ENCODE measurements at regions not wholly inside any gene's neighbourhood (a gene's known extent, or its start where the extent isn't known, plus 50 kb on each side); places are given as distances from the start of the nearest gene placed in this dataset.

DNA sequence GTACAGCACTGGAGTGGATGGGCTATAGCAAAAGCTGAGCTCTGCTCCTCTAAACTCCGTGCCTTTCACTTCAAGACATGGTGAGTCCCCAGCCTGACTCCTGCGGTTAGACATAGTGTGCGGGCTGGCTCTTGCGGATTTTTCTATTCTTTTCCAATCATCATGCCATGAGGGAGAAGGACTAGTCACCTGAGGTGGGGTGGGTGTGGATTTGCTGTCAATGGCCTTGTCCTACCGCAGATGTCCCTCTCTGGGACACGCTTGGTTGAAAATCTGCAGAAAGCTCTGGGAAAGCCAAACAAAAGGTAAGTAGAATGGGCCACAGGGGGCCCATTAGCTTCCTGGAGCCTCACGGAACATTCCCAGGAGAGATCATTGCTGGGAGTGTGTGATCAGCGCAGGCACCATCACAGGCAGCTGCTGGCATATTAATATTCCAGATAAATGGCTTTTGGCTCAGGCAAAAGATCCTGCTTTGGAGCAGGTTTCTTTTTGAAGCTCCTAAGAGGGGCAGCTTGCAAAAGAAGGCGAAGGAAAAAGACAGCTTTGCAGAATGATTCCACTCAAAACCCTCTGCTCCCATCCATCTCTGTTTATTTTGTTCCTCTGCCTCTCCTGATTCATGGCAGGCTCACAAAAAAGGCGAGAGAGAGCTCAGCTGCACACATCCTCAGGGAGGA, 509.0 kb upstream of the ZMIZ1 start:
- Histone ChIP-seq H3K9me2 (ENCODE audit: insufficient read depth) (no peaks in the 10 kb centered on the region), H3K27ac (ENCODE audit: low read depth, low read length) (no peak overlapping the region), H4K20me1 (ENCODE audit: insufficient read depth) (no peaks in the 10 kb centered on the region), H3K79me2 (ENCODE audit: insufficient read depth, low read length) (no peaks in the 10 kb centered on the region), H3K27me3 (ENCODE audit: insufficient read depth, low read length) (peaks cover 19% of the 10 kb centered on the region; the same call in 1 of the 2 replicates), H3K9me3 (ENCODE audit: control insufficient read depth in 1 of 2, insufficient read depth in 1 of 2, low read depth in 1 of 2, low read length in 2 of 2) (no peaks in the 10 kb centered on the region), H3K9ac (ENCODE audit: low read length) (no peak overlapping the region), H3K4me2 (ENCODE audit: low read length) (no peak overlapping the region), H3K4me1 (ENCODE audit: control insufficient read depth in 1 of 2, insufficient read depth in 2 of 2, low read length in 2 of 2) (no peaks in the 10 kb centered on the region), H2AFZ (ENCODE audit: low read depth, low read length, poor library complexity, severe bottlenecking) (no peak overlapping the region), H3K4me3 (replicated peaks in 1 of 2; ENCODE audit: low read depth in 1 of 2, low read length in 2 of 2) (no peak overlapping the region), H3K36me3 (ENCODE audit: control insufficient read depth in 1 of 2, insufficient read depth in 2 of 2, low read length in 2 of 2) (no peaks in the 10 kb centered on the region)
- ATAC-seq (no peak), DNase-seq (ENCODE audit: low read depth, low spot score) (no peak)
- no peak for TF ChIP-seq CEBPB (IDR thresholded peaks at IDR 0.05; ENCODE audit: low read depth)
- TF ChIP-seq, protein P1, sequence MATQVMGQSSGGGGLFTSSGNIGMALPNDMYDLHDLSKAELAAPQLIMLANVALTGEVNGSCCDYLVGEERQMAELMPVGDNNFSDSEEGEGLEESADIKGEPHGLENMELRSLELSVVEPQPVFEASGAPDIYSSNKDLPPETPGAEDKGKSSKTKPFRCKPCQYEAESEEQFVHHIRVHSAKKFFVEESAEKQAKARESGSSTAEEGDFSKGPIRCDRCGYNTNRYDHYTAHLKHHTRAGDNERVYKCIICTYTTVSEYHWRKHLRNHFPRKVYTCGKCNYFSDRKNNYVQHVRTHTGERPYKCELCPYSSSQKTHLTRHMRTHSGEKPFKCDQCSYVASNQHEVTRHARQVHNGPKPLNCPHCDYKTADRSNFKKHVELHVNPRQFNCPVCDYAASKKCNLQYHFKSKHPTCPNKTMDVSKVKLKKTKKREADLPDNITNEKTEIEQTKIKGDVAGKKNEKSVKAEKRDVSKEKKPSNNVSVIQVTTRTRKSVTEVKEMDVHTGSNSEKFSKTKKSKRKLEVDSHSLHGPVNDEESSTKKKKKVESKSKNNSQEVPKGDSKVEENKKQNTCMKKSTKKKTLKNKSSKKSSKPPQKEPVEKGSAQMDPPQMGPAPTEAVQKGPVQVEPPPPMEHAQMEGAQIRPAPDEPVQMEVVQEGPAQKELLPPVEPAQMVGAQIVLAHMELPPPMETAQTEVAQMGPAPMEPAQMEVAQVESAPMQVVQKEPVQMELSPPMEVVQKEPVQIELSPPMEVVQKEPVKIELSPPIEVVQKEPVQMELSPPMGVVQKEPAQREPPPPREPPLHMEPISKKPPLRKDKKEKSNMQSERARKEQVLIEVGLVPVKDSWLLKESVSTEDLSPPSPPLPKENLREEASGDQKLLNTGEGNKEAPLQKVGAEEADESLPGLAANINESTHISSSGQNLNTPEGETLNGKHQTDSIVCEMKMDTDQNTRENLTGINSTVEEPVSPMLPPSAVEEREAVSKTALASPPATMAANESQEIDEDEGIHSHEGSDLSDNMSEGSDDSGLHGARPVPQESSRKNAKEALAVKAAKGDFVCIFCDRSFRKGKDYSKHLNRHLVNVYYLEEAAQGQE (IDR thresholded peaks at IDR 0.05; ENCODE audit: low read depth), result no peak
- TF ChIP-seq, protein P2, sequence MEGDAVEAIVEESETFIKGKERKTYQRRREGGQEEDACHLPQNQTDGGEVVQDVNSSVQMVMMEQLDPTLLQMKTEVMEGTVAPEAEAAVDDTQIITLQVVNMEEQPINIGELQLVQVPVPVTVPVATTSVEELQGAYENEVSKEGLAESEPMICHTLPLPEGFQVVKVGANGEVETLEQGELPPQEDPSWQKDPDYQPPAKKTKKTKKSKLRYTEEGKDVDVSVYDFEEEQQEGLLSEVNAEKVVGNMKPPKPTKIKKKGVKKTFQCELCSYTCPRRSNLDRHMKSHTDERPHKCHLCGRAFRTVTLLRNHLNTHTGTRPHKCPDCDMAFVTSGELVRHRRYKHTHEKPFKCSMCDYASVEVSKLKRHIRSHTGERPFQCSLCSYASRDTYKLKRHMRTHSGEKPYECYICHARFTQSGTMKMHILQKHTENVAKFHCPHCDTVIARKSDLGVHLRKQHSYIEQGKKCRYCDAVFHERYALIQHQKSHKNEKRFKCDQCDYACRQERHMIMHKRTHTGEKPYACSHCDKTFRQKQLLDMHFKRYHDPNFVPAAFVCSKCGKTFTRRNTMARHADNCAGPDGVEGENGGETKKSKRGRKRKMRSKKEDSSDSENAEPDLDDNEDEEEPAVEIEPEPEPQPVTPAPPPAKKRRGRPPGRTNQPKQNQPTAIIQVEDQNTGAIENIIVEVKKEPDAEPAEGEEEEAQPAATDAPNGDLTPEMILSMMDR (IDR thresholded peaks at IDR 0.05 in 2 of 3, conservative IDR thresholded peaks at IDR 0.05 in 1 of 3; ENCODE audit: borderline replicate concordance in 1 of 3, insufficient read depth in 1 of 3, low read depth in 2 of 3, low read length in 2 of 3), result no peak
- no peak for TF ChIP-seq EGR1 (IDR thresholded peaks at IDR 0.05; ENCODE audit: low read depth)
- TF ChIP-seq, protein P3, sequence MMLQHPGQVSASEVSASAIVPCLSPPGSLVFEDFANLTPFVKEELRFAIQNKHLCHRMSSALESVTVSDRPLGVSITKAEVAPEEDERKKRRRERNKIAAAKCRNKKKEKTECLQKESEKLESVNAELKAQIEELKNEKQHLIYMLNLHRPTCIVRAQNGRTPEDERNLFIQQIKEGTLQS (IDR thresholded peaks at IDR 0.05), result no peak
- ChIA-PET RAD21 (ENCODE audit: low non-redundant PET in 1 of 2, low total read pairs in 2 of 2, uncharacterized antibody in 2 of 2, unreplicated experiment in 2 of 2) (no interaction called here), CTCF (interaction anchor here (1.3 kb wide), 1 partner anchor 512 kb away, joined by 3 read pairs; no protein-coding TSS in a partner anchor), POLR2A (no interaction called here)
- BruUV-seq (replicated peaks), result no TSS peak
- intact Hi-C loops (cut with micrococcal nuclease), result no loop called here

Measured in HCT116 (cell line).